SU-DHL-6 (cell line): ENCODE measurements at regions not wholly inside any gene's neighbourhood (a gene's known extent, or its start where the extent isn't known, plus 50 kb on each side); places are given as distances from the start of the nearest gene placed in this dataset.

ENCODE experiments used
- H2AFZ ChIP-seq: fragments of 200-600 bp; sonication (generic); 2 replicates; pipeline ENCODE4 v1.6.1; 2014; ENCODE audit warnings: low read depth, mild to moderate bottlenecking, moderate library complexity, mixed read lengths, antibody characterized with exemption, low read length; ENCODE audit not compliant: severe bottlenecking
- H3F3A ChIP-seq: fragments of 200-600 bp; shearing (Covaris generic); 2 replicates; pipeline ENCODE4 v1.6.0; 2016; ENCODE audit warnings: antibody characterized with exemption, mild to moderate bottlenecking; ENCODE audit not compliant: insufficient read depth
- H3K27ac ChIP-seq: fragments of 200-600 bp; sonication (generic); 2 replicates; pipeline ENCODE4 v1.5.1; 2016; ENCODE audit warnings: low read depth, mild to moderate bottlenecking, low read length, moderate library complexity, mixed read lengths
- H3K27me3 ChIP-seq: fragments of 200-600 bp; sonication (generic), shearing (Covaris generic); 2 replicates; pipeline ENCODE4 v1.6.0; 2014; ENCODE audit warnings: mild to moderate bottlenecking, low read length
- H3K36me3 ChIP-seq: fragments of 200-600 bp; sonication (generic); 2 replicates; pipeline ENCODE4 v1.6.1; 2014; ENCODE audit warnings: mild to moderate bottlenecking, low read length, mixed read lengths
- H3K4me2 ChIP-seq: fragments of 300-600, 200-600 bp; shearing (Covaris generic), sonication (generic); 2 replicates; pipeline ENCODE4 v1.6.0; 2014; ENCODE audit warnings: low read length, low read depth, mild to moderate bottlenecking; ENCODE audit not compliant: poor library complexity, severe bottlenecking
- H3K4me3 ChIP-seq: fragments of 200-600 bp; sonication (generic); 2 replicates; pipeline ENCODE4 v1.5.1; 2014; ENCODE audit warnings: antibody characterized with exemption, low read length, mild to moderate bottlenecking, mixed read lengths; ENCODE audit not compliant: insufficient read depth, poor library complexity, severe bottlenecking
- H3K79me2 ChIP-seq: fragments of 200-600 bp; sonication (generic); 2 replicates; pipeline ENCODE4 v1.6.1; 2014; ENCODE audit warnings: mild to moderate bottlenecking, low read length, moderate library complexity; ENCODE audit not compliant: insufficient read depth
- H3K9ac ChIP-seq: fragments of 200-600 bp; sonication (generic); 2 replicates; pipeline ENCODE4 v1.7.0; 2014; ENCODE audit warnings: mild to moderate bottlenecking, low read length
- H3K9me2 ChIP-seq: fragments of 200-600 bp; sonication (generic); replicated peaks from 2 replicates; pipeline ENCODE4 v1.6.1; 2014; ENCODE audit warnings: low read length; ENCODE audit not compliant: insufficient read depth
- H3K9me3 ChIP-seq: fragments of 200-600 bp; sonication (generic); 2 replicates; pipeline ENCODE4 v1.6.1; 2014; ENCODE audit warnings: low read length, mixed read lengths; ENCODE audit not compliant: insufficient read depth
- H4K20me1 ChIP-seq: fragments of 200-600 bp; sonication (generic); 2 replicates; pipeline ENCODE4 v1.6.1; 2014; ENCODE audit warnings: low read depth, mild to moderate bottlenecking, antibody characterized with exemption, low read length, moderate library complexity, mixed read lengths
- CTCF ChIP-seq: fragments of 200-600 bp; sonication (generic); IDR thresholded peaks from one replicate; pipeline ENCODE4 v1.5.1; 2017; ENCODE audit warnings: antibody characterized with exemption, mild to moderate bottlenecking, low read length, moderate library complexity; ENCODE audit not compliant: insufficient read depth, poor library complexity, severe bottlenecking
- EZH2phosphoT487 ChIP-seq: fragments of 200-600 bp; sonication (generic), shearing (Covaris generic); conservative IDR thresholded peaks from 2 replicates; pipeline ENCODE4 v1.6.1; 2018; ENCODE audit warnings: mild to moderate bottlenecking, antibody characterized with exemption, low read length, moderate library complexity, mixed read lengths

- no peaks in the 10 kb centered on the region for H3K79me2 ChIP-seq
- no peaks in the 10 kb centered on the region for H4K20me1 ChIP-seq
- no peaks in the 10 kb centered on the region for H3F3A ChIP-seq
- no peak overlapping the region for H3K9ac ChIP-seq
- no peak overlapping the region for H3K4me3 ChIP-seq
- H3K9me3 ChIP-seq, result no peaks in the 10 kb centered on the region
- no peak overlapping the region for H3K4me2 ChIP-seq
- H3K27ac ChIP-seq, result no peak overlapping the region
- no peak for TF ChIP-seq EZH2phosphoT487
- no peak for TF ChIP-seq CTCF
- H3K36me3 ChIP-seq, result no peaks in the 10 kb centered on the region
- H2AFZ ChIP-seq, result no peak overlapping the region
- H3K27me3 ChIP-seq, result no peaks in the 10 kb centered on the region
- no peaks in the 10 kb centered on the region for H3K9me2 ChIP-seq
Measured at GRCh38 chr13:59422646-59423045, 741.1 kb downstream of the DIAPH3 start.

GRCh38 chr13:59423708-59424340 is 739.9 kb downstream of the DIAPH3 start:
- H3K27me3 ChIP-seq, result no peaks in the 10 kb centered on the region
- no peak overlapping the region for H3K4me2 ChIP-seq
- TF ChIP-seq EZH2phosphoT487, result no peak
- no peak for TF ChIP-seq CTCF
- no peaks in the 10 kb centered on the region for H3K36me3 ChIP-seq
- H3K9ac ChIP-seq, result no peak overlapping the region
- no peak overlapping the region for H3K4me3 ChIP-seq
- no peak overlapping the region for H3K27ac ChIP-seq
- no peaks in the 10 kb centered on the region for H3F3A ChIP-seq
- H3K9me2 ChIP-seq, result no peaks in the 10 kb centered on the region
- no peaks in the 10 kb centered on the region for H4K20me1 ChIP-seq
- H2AFZ ChIP-seq, result no peak overlapping the region
- H3K9me3 ChIP-seq, result no peaks in the 10 kb centered on the region
- H3K79me2 ChIP-seq, result no peaks in the 10 kb centered on the region

DNA sequence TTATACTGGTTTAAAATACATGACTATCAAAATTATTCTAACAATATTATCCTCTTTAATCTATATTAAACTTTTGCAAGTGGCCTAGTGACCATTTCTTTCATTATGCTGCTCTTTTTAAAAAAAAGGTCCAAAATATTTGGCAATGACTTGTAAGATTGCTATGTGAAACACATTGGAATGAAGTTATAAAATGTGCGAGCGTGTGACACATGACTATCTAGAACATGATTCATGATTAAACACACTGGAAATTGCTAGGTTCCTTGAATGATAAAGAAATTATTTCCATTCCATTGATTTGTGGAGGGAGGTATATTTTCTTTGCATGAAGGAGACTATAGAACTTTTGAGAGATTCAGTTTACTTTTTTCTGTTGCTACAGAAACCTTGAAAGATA is 739.1 kb downstream of the DIAPH3 start:
- TF ChIP-seq EZH2phosphoT487 (no peak), CTCF (no peak)
- no peak overlapping the region for H3K27ac ChIP-seq

More for the DNA sequence above, 739.1 kb downstream of the DIAPH3 start:
- Histone ChIP-seq H3K9me2 (no peaks in the 10 kb centered on the region), H3K9ac (no peak overlapping the region), H3F3A (no peaks in the 10 kb centered on the region), H3K9me3 (no peaks in the 10 kb centered on the region), H3K36me3 (no peaks in the 10 kb centered on the region), H3K4me2 (no peak overlapping the region), H3K79me2 (no peaks in the 10 kb centered on the region), H2AFZ (no peak overlapping the region), H3K4me3 (no peak overlapping the region), H4K20me1 (no peaks in the 10 kb centered on the region), H3K27me3 (no peaks in the 10 kb centered on the region)
